ENCODE measurements at regions not wholly inside any gene's neighbourhood (a gene's known extent, or its start where the extent isn't known, plus 50 kb on each side); places are given as distances from the start of the nearest gene placed in this dataset.

- intact Hi-C loops (cut with micrococcal nuclease; ENCODE audit: unreplicated experiment), result no loop called here
- Histone ChIP-seq H3K27me3 (replicated peaks; ENCODE audit: insufficient read depth, low read depth, low read length, poor library complexity) (no peaks in the 10 kb centered on the region), H3K36me3 (ENCODE audit: insufficient read depth, low read length, poor library complexity, severe bottlenecking) (no peaks in the 10 kb centered on the region), H3K4me3 (ENCODE audit: low read depth, low read length, poor library complexity, severe bottlenecking) (no peak overlapping the region), H3K9me3 (ENCODE audit: low read depth, low read length, poor library complexity, severe bottlenecking) (no peaks in the 10 kb centered on the region), H3K27ac (ENCODE audit: low read depth, low read length, poor library complexity, severe bottlenecking) (no peak overlapping the region), H3K4me1 (ENCODE audit: insufficient read depth, low read length, poor library complexity, severe bottlenecking) (no peaks in the 10 kb centered on the region)
- ChIA-PET CTCF (no interaction called here), POLR2A (ENCODE audit: low non-redundant PET) (no interaction called here)
- TF ChIP-seq CTCF (conservative IDR thresholded peaks at IDR 0.05; ENCODE audit: low read depth, low read length), result no peak
- no peak for TF ChIP-seq EZH2 (IDR thresholded peaks at IDR 0.05; ENCODE audit: borderline replicate concordance, low read depth, low read length, poor library complexity, severe bottlenecking)
- BruUV-seq (replicated peaks), result no TSS peak
- DNase-seq (ENCODE audit: low spot score), result no peak
Observed at GRCh38 chr1:81498471-81499462, 302.0 kb upstream of the ADGRL2 start.

GRCh38 chr1:81496349-81496748 lies 304.4 kb upstream of the ADGRL2 start:
- DNase-seq (ENCODE audit: low spot score), result no peak
- H3K27me3 ChIP-seq (replicated peaks; ENCODE audit: insufficient read depth, low read depth, low read length, poor library complexity), result no peaks in the 10 kb centered on the region
- no TSS peak for BruUV-seq (replicated peaks)
- H3K4me1 ChIP-seq (ENCODE audit: insufficient read depth, low read length, poor library complexity, severe bottlenecking), result no peaks in the 10 kb centered on the region
- H3K4me3 ChIP-seq (ENCODE audit: low read depth, low read length, poor library complexity, severe bottlenecking), result no peak overlapping the region
- H3K9me3 ChIP-seq (ENCODE audit: low read depth, low read length, poor library complexity, severe bottlenecking), result no peaks in the 10 kb centered on the region
- POLR2A ChIA-PET (ENCODE audit: low non-redundant PET), result no interaction called here
- no peak overlapping the region for H3K27ac ChIP-seq (ENCODE audit: low read depth, low read length, poor library complexity, severe bottlenecking)
- intact Hi-C loops (cut with micrococcal nuclease; ENCODE audit: unreplicated experiment), result no loop called here
- H3K36me3 ChIP-seq (ENCODE audit: insufficient read depth, low read length, poor library complexity, severe bottlenecking), result no peaks in the 10 kb centered on the region
- TF ChIP-seq CTCF (conservative IDR thresholded peaks at IDR 0.05; ENCODE audit: low read depth, low read length) (no peak), EZH2 (IDR thresholded peaks at IDR 0.05; ENCODE audit: borderline replicate concordance, low read depth, low read length, poor library complexity, severe bottlenecking) (no peak)
- CTCF ChIA-PET, result no interaction called here

GRCh38 chr1:81493102-81493869 lies 307.4 kb upstream of the ADGRL2 start:
- Histone ChIP-seq H3K36me3 (ENCODE audit: insufficient read depth, low read length, poor library complexity, severe bottlenecking) (no peaks in the 10 kb centered on the region), H3K4me3 (ENCODE audit: low read depth, low read length, poor library complexity, severe bottlenecking) (no peak overlapping the region), H3K27me3 (replicated peaks; ENCODE audit: insufficient read depth, low read depth, low read length, poor library complexity) (no peaks in the 10 kb centered on the region), H3K9me3 (ENCODE audit: low read depth, low read length, poor library complexity, severe bottlenecking) (no peaks in the 10 kb centered on the region), H3K27ac (ENCODE audit: low read depth, low read length, poor library complexity, severe bottlenecking) (no peak overlapping the region), H3K4me1 (ENCODE audit: insufficient read depth, low read length, poor library complexity, severe bottlenecking) (no peaks in the 10 kb centered on the region)
- POLR2A ChIA-PET (ENCODE audit: low non-redundant PET), result no interaction called here
- TF ChIP-seq EZH2 (IDR thresholded peaks at IDR 0.05; ENCODE audit: borderline replicate concordance, low read depth, low read length, poor library complexity, severe bottlenecking) (no peak), CTCF (conservative IDR thresholded peaks at IDR 0.05; ENCODE audit: low read depth, low read length) (no peak)
- BruUV-seq (replicated peaks), result no TSS peak
- intact Hi-C loops (cut with micrococcal nuclease; ENCODE audit: unreplicated experiment), result no loop called here
- no peak for DNase-seq (ENCODE audit: low spot score)
- CTCF ChIA-PET, result no interaction called here

All from A673 (cell line).